ENCODE measurements at regions not wholly inside any gene's neighbourhood (a gene's known extent, or its start where the extent isn't known, plus 50 kb on each side); places are given as distances from the start of the nearest gene placed in this dataset.
"Not testable (repeated sequence)": the region's sequence is repeated elsewhere in the genome, so short reads cannot be mapped to it uniquely, and the experiment has no call there.

GRCh38 chr3:164730815-164731360 is 347.4 kb downstream of the SI start:
- intact Hi-C loops (cut with DNase I) = no loop called here
- no peaks in the 10 kb centered on the region for H3K36me3 ChIP-seq
- no peaks in the 10 kb centered on the region for H3K9me3 ChIP-seq
- no peak overlapping the region for H3K4me3 ChIP-seq
- H3K27ac ChIP-seq = no peak overlapping the region
- no peaks in the 10 kb centered on the region for H3K4me1 ChIP-seq
- no peak for DNase-seq
- H3K27me3 ChIP-seq = no peaks in the 10 kb centered on the region
- TF ChIP-seq POLR2A (IDR thresholded peaks at IDR 0.05) (no peak), CTCF (IDR thresholded peaks at IDR 0.05) (no peak)
- WGBS (ENCODE audit: insufficient coverage, low coverage, low lambda C conversion rate, missing lambda C conversion rate) = 43% methylated on average over 6 of the region's 6 CpGs
- no peak for ATAC-seq

- TF ChIP-seq CTCF (IDR thresholded peaks at IDR 0.05) = no peak
- TF ChIP-seq POLR2A (IDR thresholded peaks at IDR 0.05) = no peak
Measured at GRCh38 chr3:164723396-164723795, 354.9 kb downstream of the SI start.

GRCh38 chr3:164702808-164703207 is 375.5 kb downstream of the SI start:
- H3K4me3 ChIP-seq; H3K27ac ChIP-seq; ATAC-seq; intact Hi-C loops (cut with DNase I); DNase-seq; H3K27me3 ChIP-seq; H3K9me3 ChIP-seq; H3K4me1 ChIP-seq; H3K36me3 ChIP-seq: not testable (repeated sequence)
- 0% methylated on average over 1 of the region's 13 CpGs for WGBS (ENCODE audit: insufficient coverage, low coverage, low lambda C conversion rate, missing lambda C conversion rate)

More at GRCh38 chr3:164723396-164723795, 354.9 kb downstream of the SI start:
- Histone ChIP-seq H3K27ac (no peak overlapping the region), H3K9me3 (no peaks in the 10 kb centered on the region), H3K4me3 (no peak overlapping the region), H3K27me3 (no peaks in the 10 kb centered on the region), H3K4me1 (no peaks in the 10 kb centered on the region), H3K36me3 (no peaks in the 10 kb centered on the region)
- intact Hi-C loops (cut with DNase I) = no loop called here
- 40% methylated on average over 1 of the region's 4 CpGs for WGBS (ENCODE audit: insufficient coverage, low coverage, low lambda C conversion rate, missing lambda C conversion rate)
- no peak for DNase-seq
- ATAC-seq = no peak

GRCh38 chr3:164687902-164688301 is 390.4 kb downstream of the SI start:
- H3K27ac ChIP-seq = no peak overlapping the region
- DNase-seq (no peak), ATAC-seq (no peak)
- intact Hi-C loops (cut with DNase I) = no loop called here
- no peaks in the 10 kb centered on the region for H3K27me3 ChIP-seq
- H3K9me3 ChIP-seq = no peaks in the 10 kb centered on the region
- no peaks in the 10 kb centered on the region for H3K4me1 ChIP-seq
- 47% methylated on average over 1 of the region's 1 CpG for WGBS (ENCODE audit: insufficient coverage, low coverage, low lambda C conversion rate, missing lambda C conversion rate)
- no peaks in the 10 kb centered on the region for H3K36me3 ChIP-seq
- TF ChIP-seq CTCF (IDR thresholded peaks at IDR 0.05) (no peak), POLR2A (IDR thresholded peaks at IDR 0.05) (no peak)
- no peak overlapping the region for H3K4me3 ChIP-seq

GRCh38 chr3:164687211-164687610 is 391.1 kb downstream of the SI start:
- H3K4me3 ChIP-seq = no peak overlapping the region
- no peaks in the 10 kb centered on the region for H3K36me3 ChIP-seq
- H3K4me1 ChIP-seq = no peaks in the 10 kb centered on the region
- no peak for ATAC-seq
- TF ChIP-seq CTCF (IDR thresholded peaks at IDR 0.05) = no peak
- no peak for TF ChIP-seq POLR2A (IDR thresholded peaks at IDR 0.05)
- H3K27me3 ChIP-seq = no peaks in the 10 kb centered on the region
- intact Hi-C loops (cut with DNase I) = no loop called here
- DNase-seq = no peak
- H3K9me3 ChIP-seq = no peaks in the 10 kb centered on the region
- 47% methylated on average over 3 of the region's 3 CpGs for WGBS (ENCODE audit: insufficient coverage, low coverage, low lambda C conversion rate, missing lambda C conversion rate)
- no peak overlapping the region for H3K27ac ChIP-seq
